DND-41 (cell line): ENCODE measurements at regions not wholly inside any gene's neighbourhood (a gene's known extent, or its start where the extent isn't known, plus 50 kb on each side); places are given as distances from the start of the nearest gene placed in this dataset.
"Not testable (repeated sequence)": the region's sequence is repeated elsewhere in the genome, so short reads cannot be mapped to it uniquely, and the experiment has no call there.

Source experiments
- ATAC-seq: fragments of 200-7000 bp; cut with Tn5 transposase; 3 replicates; pipeline ENCODE4 v1.9.1; 2021; ENCODE audit warnings: low read depth; ENCODE audit not compliant: insufficient read depth
- DNase-seq: peaks from one replicate; pipeline ENCODE4 v3.0.0-alpha.2; 2020
- H2AFZ ChIP-seq: 2 replicates; pipeline ENCODE4 v1.6.0; 2012; ENCODE audit warnings: low read depth, low read length
- H3K27ac ChIP-seq: 2 replicates; pipeline ENCODE4 v1.5.1; 2012; ENCODE audit warnings: low read length, inconsistent platforms
- H3K27me3 ChIP-seq: fragments of 200-600 bp; sonication (generic); 2 replicates; pipeline ENCODE4 v1.6.0; 2012; ENCODE audit warnings: low read length, mild to moderate bottlenecking, inconsistent platforms; ENCODE audit not compliant: insufficient read depth, poor library complexity
- H3K36me3 ChIP-seq: 2 replicates; pipeline ENCODE4 v1.5.1; 2012; ENCODE audit warnings: low read length, inconsistent platforms; ENCODE audit not compliant: insufficient read depth
- H3K4me1 ChIP-seq: 2 replicates; pipeline ENCODE4 v1.5.1; 2012; ENCODE audit warnings: mild to moderate bottlenecking, low read length; ENCODE audit not compliant: insufficient read depth
- H3K4me2 ChIP-seq: 2 replicates; pipeline ENCODE4 v1.6.0; 2012; ENCODE audit warnings: mild to moderate bottlenecking, moderate library complexity, low read length, inconsistent platforms; ENCODE audit not compliant: insufficient read depth
- H3K4me3 ChIP-seq, 2 experiments: fragments of 200-600 bp in 1 of 2; shearing (Covaris generic) in 1 of 2; 2 replicates each; pipeline ENCODE4 v1.5.1; 2012 to 2016; ENCODE audit warnings: inconsistent platforms in 2 of 2, low read length in 2 of 2, mild to moderate bottlenecking in 2 of 2, low read depth in 1 of 2, moderate library complexity in 1 of 2
- H3K79me2 ChIP-seq: 2 replicates; pipeline ENCODE4 v1.6.0; 2012; ENCODE audit warnings: low read length, inconsistent platforms; ENCODE audit not compliant: insufficient read depth
- H3K9ac ChIP-seq: 2 replicates; pipeline ENCODE4 v1.6.0; 2012; ENCODE audit warnings: low read depth, mild to moderate bottlenecking, inconsistent platforms, low read length, moderate library complexity
- H3K9me3 ChIP-seq: 2 replicates; pipeline ENCODE4 v1.5.1; 2012; ENCODE audit warnings: low read length, moderate library complexity, mild to moderate bottlenecking, inconsistent platforms; ENCODE audit not compliant: insufficient read depth, severe bottlenecking
- H4K20me1 ChIP-seq: 2 replicates; pipeline ENCODE4 v1.6.0; 2012; ENCODE audit warnings: low read length; ENCODE audit not compliant: insufficient read depth
- EZH2 ChIP-seq: IDR thresholded peaks from 3 replicates; pipeline ENCODE4 v1.6.1; 2012; ENCODE audit warnings: borderline replicate concordance, low read depth, mild to moderate bottlenecking, moderate library complexity, low read length, inconsistent platforms; ENCODE audit not compliant: severe bottlenecking
- TF ChIP-seq, protein P1 (sequence below): IDR thresholded peaks from 2 replicates; pipeline ENCODE4 v1.5.1; 2012; ENCODE audit warnings: borderline replicate concordance, low read length, moderate library complexity, mild to moderate bottlenecking; ENCODE audit not compliant: poor library complexity, severe bottlenecking; ENCODE audit errors: extremely low read depth

DNA sequence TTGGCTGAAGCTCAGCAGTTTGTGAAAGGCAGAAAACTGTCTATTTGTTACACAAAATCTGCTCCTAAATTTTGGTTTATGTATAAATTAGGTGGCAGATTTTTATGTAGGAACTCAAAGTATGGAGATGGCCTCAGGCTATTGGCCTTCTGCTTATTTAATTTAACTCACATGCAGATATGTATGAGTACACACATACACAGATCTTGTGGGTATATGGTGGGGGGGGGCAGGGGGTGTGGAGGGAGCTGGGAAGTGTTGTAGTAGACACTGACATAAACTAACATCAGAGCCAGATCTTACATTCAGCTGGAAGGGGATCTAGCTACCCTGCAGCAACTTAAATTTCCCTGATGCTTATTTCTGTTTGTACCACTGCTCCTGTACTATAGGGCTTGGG, 170.8 kb downstream of the EPM2A start:
- Histone ChIP-seq H3K79me2 (no peaks in the 10 kb centered on the region), H3K4me1 (no peaks in the 10 kb centered on the region), H3K9me3 (no peaks in the 10 kb centered on the region), H3K4me2 (no peak overlapping the region), H3K4me3 (no peak overlapping the region), H2AFZ (no peak overlapping the region), H3K9ac (no peak overlapping the region), H3K36me3 (no peaks in the 10 kb centered on the region), H3K27ac (no peak overlapping the region), H3K27me3 (peaks cover 3% of the 10 kb centered on the region), H4K20me1 (no peaks in the 10 kb centered on the region)
- no peak for TF ChIP-seq EZH2
- TF ChIP-seq, protein P1, sequence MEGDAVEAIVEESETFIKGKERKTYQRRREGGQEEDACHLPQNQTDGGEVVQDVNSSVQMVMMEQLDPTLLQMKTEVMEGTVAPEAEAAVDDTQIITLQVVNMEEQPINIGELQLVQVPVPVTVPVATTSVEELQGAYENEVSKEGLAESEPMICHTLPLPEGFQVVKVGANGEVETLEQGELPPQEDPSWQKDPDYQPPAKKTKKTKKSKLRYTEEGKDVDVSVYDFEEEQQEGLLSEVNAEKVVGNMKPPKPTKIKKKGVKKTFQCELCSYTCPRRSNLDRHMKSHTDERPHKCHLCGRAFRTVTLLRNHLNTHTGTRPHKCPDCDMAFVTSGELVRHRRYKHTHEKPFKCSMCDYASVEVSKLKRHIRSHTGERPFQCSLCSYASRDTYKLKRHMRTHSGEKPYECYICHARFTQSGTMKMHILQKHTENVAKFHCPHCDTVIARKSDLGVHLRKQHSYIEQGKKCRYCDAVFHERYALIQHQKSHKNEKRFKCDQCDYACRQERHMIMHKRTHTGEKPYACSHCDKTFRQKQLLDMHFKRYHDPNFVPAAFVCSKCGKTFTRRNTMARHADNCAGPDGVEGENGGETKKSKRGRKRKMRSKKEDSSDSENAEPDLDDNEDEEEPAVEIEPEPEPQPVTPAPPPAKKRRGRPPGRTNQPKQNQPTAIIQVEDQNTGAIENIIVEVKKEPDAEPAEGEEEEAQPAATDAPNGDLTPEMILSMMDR: no peak
- no peak for DNase-seq
- ATAC-seq: no peak

DNA sequence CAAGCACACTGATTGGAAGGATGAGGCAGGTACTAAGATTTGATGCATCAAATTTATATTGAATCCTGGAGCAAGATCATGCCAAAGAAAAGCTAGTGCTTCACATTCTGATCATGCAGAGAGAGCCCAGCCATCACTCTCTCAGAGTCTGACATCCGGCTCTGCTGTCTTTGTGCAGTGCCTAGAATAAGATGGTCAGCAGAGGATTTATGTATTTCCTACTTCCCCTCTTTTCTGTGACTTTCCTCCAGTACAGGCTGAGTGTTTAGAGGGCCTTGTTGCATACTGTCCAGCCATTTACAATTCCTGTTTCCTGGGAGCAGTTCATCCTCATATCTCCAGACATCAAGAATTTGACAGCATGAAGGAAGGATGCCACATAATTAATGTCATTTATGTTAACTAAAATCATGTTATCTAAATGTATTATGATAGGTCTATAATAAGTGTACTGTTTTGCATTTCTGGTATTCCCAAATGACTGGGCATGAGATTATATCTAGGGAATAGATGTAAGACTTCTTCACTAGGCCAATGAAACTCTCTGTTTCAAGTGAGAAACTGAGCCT, 167.6 kb downstream of the EPM2A start:
- Histone ChIP-seq H3K4me3 (no peak overlapping the region), H3K27me3 (peaks cover 3% of the 10 kb centered on the region), H3K9ac (no peak overlapping the region), H3K79me2 (no peaks in the 10 kb centered on the region), H3K27ac (no peak overlapping the region), H3K4me2 (no peak overlapping the region), H3K36me3 (no peaks in the 10 kb centered on the region), H4K20me1 (no peaks in the 10 kb centered on the region), H2AFZ (no peak overlapping the region), H3K4me1 (no peaks in the 10 kb centered on the region), H3K9me3 (no peaks in the 10 kb centered on the region)
- ATAC-seq (no peak), DNase-seq (no peak)
- TF ChIP-seq EZH2: no peak
- TF ChIP-seq, protein P1: no peak

DNA sequence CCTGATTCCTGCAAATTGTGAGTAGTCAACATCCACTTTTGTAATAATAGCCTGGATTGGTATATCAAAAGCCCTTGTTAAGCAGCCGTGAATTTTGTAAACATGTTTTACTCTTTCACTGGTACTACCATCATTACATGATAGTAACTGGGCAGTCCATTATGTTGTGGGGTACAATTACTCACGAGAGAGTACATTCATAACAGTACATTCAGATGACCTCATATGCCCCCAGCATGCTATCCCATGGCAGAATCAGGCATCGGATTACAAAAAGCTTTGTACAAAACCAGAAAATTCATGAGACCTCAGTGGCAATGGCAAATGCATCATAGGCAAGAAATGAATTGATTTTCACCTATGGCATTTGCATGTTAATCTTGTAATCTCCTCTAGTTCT, 166.2 kb downstream of the EPM2A start:
- ATAC-seq: no peak
- Histone ChIP-seq H3K79me2 (no peaks in the 10 kb centered on the region), H3K9ac (no peak overlapping the region)

DNA sequence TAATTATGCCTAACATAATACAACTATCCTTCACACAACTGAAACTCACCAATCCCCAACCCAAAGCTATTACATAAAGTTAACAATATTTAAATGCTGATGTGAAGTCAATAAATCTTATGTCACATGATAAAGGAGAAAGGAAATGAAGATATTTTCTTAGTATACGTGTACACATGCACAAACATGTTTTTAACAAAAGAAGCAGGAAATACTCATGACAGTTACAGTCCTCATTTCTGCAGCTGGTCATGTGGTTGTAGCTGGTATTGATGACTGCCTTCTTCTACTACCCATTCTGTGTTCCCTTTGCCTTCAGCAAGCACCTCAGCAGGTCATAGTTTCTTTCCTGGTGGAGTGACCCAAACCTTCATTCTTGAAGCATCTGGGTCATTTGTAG, 165.0 kb downstream of the EPM2A start:
- H3K36me3 ChIP-seq, H3K79me2 ChIP-seq, H3K4me1 ChIP-seq, H3K4me3 ChIP-seq, H3K4me2 ChIP-seq, H3K9me3 ChIP-seq, ATAC-seq, H4K20me1 ChIP-seq, H3K9ac ChIP-seq, H2AFZ ChIP-seq, H3K27me3 ChIP-seq, DNase-seq, H3K27ac ChIP-seq: not testable (repeated sequence)

More for the DNA sequence above, 166.2 kb downstream of the EPM2A start:
- Histone ChIP-seq H3K27ac (no peak overlapping the region), H3K4me1 (no peaks in the 10 kb centered on the region), H3K4me3 (no peak overlapping the region), H3K4me2 (no peak overlapping the region), H3K36me3 (no peaks in the 10 kb centered on the region), H3K27me3 (peaks cover 3% of the 10 kb centered on the region), H2AFZ (no peak overlapping the region), H3K9me3 (no peaks in the 10 kb centered on the region), H4K20me1 (no peaks in the 10 kb centered on the region)
- no peak for DNase-seq
- TF ChIP-seq, protein P1: no peak
- no peak for TF ChIP-seq EZH2

DNA sequence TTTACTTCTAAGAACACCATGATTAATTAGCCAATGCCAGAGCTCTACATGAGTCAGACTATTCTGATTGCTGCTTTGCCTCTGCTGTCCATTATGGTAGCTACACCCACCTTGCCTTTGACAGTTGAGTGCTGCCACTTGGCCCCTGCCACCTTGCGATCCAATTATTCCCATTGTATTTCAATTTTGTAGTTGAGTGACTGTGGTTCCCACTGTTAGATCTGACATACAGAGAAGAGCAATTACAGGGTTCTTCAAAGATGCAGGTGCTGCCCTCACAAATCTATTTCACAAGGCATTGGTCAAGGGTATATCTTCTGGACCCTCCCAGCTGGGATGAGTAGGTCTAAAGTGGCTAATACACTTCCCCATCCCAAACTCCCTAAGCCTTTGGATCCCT, 161.1 kb downstream of the EPM2A start:
- H3K9me3 ChIP-seq, H3K4me3 ChIP-seq, H3K36me3 ChIP-seq, DNase-seq, H3K27me3 ChIP-seq, ATAC-seq, H3K27ac ChIP-seq, H4K20me1 ChIP-seq, H3K79me2 ChIP-seq, H3K4me1 ChIP-seq, H3K9ac ChIP-seq, H3K4me2 ChIP-seq, H2AFZ ChIP-seq: not testable (repeated sequence)
